IMR-90 (cell line): ENCODE measurements at regions not wholly inside any gene's neighbourhood (a gene's known extent, or its start where the extent isn't known, plus 50 kb on each side); places are given as distances from the start of the nearest gene placed in this dataset.

Source experiments
- BHLHE40 ChIP-seq: fragments of 150-350 bp; IDR thresholded peaks from 2 replicates; pipeline ENCODE4 v1.6.1; 2016; ENCODE audit warnings: mild to moderate bottlenecking, low read depth, low read length
- CTCF ChIP-seq: conservative IDR thresholded peaks from 2 replicates; pipeline ENCODE4 v1.5.1; 2012; ENCODE audit warnings: mild to moderate bottlenecking, low read depth, low read length, improper control_type of control experiment
- ELK1 ChIP-seq: fragments of 150-350 bp; IDR thresholded peaks from 2 replicates; pipeline ENCODE4 v1.6.1; 2016; ENCODE audit warnings: low read depth, mild to moderate bottlenecking, low read length, moderate library complexity, borderline replicate concordance
- MAZ ChIP-seq: IDR thresholded peaks from 2 replicates; pipeline ENCODE4 v1.6.1; 2012; ENCODE audit warnings: low read depth, mild to moderate bottlenecking, low read length, improper control_type of control experiment, moderate library complexity, borderline replicate concordance
- MXI1 ChIP-seq: IDR thresholded peaks from 2 replicates; pipeline ENCODE4 v1.6.1; 2012; ENCODE audit warnings: low read depth, mild to moderate bottlenecking, low read length, moderate library complexity, borderline replicate concordance
- NFE2L2 ChIP-seq: fragments of 150-350 bp; IDR thresholded peaks from 2 replicates; pipeline ENCODE4 v1.6.1; 2016; ENCODE audit warnings: low read depth, mild to moderate bottlenecking, low read length
- POLR2A ChIP-seq: IDR thresholded peaks from 2 replicates; pipeline ENCODE4 v1.6.1; 2012; ENCODE audit warnings: mild to moderate bottlenecking, low read depth, low read length
- RAD21 ChIP-seq: IDR thresholded peaks from 2 replicates; pipeline ENCODE4 v1.6.1; 2012; ENCODE audit warnings: low read length, improper control_type of control experiment
- RCOR1 ChIP-seq: IDR thresholded peaks from 2 replicates; pipeline ENCODE4 v1.6.1; 2012; ENCODE audit warnings: mild to moderate bottlenecking, low read length, improper control_type of control experiment; ENCODE audit not compliant: insufficient replicate concordance
- RFX5 ChIP-seq: IDR thresholded peaks from 2 replicates; pipeline ENCODE4 v1.8.0; 2012; ENCODE audit warnings: low read depth, mild to moderate bottlenecking, low read length, moderate library complexity
- SMC3 ChIP-seq: fragments of 150-350 bp; IDR thresholded peaks from 2 replicates; pipeline ENCODE4 v1.6.1; 2016; ENCODE audit warnings: low read depth, mild to moderate bottlenecking, antibody characterized with exemption, low read length, moderate library complexity
- USF2 ChIP-seq: fragments of 150-350 bp; IDR thresholded peaks from 2 replicates; pipeline ENCODE4 v1.6.1; 2017; ENCODE audit warnings: mild to moderate bottlenecking, antibody characterized with exemption, low read length, low read depth

- TF ChIP-seq CTCF (no peak), POLR2A (no peak), RAD21 (no peak), SMC3 (no peak), USF2 (no peak), BHLHE40 (no peak), RFX5 (no peak), MXI1 (no peak), NFE2L2 (no peak), RCOR1 (no peak), ELK1 (no peak), MAZ (no peak)
Observed at GRCh38 chr9:26539867-26540493, 352.6 kb downstream of the CAAP1 start.
